GM13976 (cell line): ENCODE measurements at regions not wholly inside any gene's neighbourhood (a gene's known extent, or its start where the extent isn't known, plus 50 kb on each side); places are given as distances from the start of the nearest gene placed in this dataset.
"Not testable (repeated sequence)": the region's sequence is repeated elsewhere in the genome, so short reads cannot be mapped to it uniquely, and the experiment has no call there.

Source experiments
- DNase-seq: peaks from one replicate; pipeline ENCODE4 v3.0.0; 2012; ENCODE audit warnings: low spot score
- in situ Hi-C: fragments of 300-500 bp; cut with MboI; formaldehyde crosslinking; loops from one replicate; pipeline ENCODE4 v1.12.0; 2022; ENCODE audit warnings: low sequenced_read_pairs, mixed read lengths, inconsistent platforms; ENCODE audit not compliant: unreplicated experiment
- TF ChIP-seq, protein P1 (sequence below): IDR thresholded peaks from 2 replicates; pipeline ENCODE4 v1.5.1; 2012; ENCODE audit warnings: borderline replicate concordance, mild to moderate bottlenecking; ENCODE audit not compliant: insufficient read depth; ENCODE audit errors: extremely low read depth, missing control alignments, control extremely low read depth

DNA sequence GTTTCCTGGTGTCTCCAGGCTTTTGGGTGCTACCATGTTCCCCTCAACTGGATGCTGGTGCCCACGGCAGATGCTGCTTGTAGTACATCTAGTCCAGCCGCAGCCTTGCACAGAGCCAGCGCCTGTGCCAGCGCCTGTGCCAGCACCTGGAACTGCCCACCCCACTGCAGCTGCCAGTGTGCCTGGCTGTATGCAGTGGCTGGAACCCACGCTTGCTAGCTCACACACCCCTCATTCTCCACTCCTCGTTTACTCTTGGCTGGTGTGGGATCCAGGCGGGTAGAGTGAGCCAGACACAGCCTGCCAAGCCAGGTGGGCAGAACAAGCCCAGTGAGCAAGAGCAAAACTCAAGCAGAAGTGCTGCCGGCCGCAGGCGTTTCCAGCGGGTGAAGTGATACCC, 428.6 kb downstream of the SLITRK1 start:
- no peak for DNase-seq
- TF ChIP-seq, protein P1, sequence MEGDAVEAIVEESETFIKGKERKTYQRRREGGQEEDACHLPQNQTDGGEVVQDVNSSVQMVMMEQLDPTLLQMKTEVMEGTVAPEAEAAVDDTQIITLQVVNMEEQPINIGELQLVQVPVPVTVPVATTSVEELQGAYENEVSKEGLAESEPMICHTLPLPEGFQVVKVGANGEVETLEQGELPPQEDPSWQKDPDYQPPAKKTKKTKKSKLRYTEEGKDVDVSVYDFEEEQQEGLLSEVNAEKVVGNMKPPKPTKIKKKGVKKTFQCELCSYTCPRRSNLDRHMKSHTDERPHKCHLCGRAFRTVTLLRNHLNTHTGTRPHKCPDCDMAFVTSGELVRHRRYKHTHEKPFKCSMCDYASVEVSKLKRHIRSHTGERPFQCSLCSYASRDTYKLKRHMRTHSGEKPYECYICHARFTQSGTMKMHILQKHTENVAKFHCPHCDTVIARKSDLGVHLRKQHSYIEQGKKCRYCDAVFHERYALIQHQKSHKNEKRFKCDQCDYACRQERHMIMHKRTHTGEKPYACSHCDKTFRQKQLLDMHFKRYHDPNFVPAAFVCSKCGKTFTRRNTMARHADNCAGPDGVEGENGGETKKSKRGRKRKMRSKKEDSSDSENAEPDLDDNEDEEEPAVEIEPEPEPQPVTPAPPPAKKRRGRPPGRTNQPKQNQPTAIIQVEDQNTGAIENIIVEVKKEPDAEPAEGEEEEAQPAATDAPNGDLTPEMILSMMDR, result no peak
- in situ Hi-C loops, result no loop called here

DNA sequence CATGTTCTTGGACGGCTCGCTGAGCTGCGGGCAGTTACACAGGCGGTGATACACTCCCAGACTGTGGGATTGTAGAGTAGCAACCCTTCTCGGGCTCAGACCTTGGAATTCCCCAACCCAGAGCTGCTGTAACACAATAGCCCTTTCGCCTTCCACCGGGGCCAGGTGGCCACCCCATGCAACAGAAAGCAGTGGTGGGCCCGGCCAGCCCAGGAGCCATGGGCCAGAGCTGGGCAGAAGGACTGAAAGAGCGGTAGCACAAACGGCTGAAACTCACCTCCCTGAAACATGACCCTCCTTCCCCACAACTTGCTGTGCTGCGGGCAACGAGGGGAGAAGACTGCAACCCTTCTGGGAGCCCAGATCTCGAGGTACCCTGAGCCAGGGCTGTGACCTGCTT, 429.0 kb downstream of the SLITRK1 start:
- no peak for DNase-seq
- in situ Hi-C loops, result no loop called here
- TF ChIP-seq, protein P1, result no peak

DNA sequence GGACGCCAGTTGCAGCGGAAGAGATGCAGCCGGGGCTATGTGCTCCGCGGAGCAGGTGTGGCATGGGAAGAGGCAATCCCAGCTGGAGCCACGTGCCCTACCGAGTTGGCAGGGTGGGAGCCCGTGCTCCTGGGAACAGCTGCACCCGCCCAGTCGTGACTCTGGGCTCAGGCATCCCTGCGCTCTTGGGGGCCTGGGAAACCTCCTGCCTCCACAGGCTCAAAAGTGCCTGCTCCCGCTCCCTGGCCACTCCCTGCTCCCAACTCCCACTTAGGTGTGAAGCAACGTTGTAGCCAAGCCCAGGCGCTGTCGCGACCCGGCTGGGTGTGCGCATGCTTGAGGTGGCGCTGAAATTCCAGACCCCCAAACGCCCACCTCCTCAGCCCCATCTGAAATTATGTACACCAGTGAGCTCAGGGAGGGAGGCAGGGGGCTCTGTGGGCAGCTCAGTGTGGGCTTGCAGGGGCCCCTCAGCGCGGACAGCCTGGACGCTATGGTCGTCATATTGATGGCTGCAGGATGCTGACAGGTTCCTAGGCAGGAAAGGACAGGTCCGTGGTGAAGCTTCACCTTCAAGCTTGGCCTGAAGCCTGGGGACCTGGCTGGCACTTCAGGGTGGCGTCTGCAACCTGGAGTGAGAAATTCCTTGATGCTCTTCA, 429.9 kb downstream of the SLITRK1 start:
- in situ Hi-C loops, result no loop called here
- TF ChIP-seq, protein P1, result no peak
- no peak for DNase-seq

DNA sequence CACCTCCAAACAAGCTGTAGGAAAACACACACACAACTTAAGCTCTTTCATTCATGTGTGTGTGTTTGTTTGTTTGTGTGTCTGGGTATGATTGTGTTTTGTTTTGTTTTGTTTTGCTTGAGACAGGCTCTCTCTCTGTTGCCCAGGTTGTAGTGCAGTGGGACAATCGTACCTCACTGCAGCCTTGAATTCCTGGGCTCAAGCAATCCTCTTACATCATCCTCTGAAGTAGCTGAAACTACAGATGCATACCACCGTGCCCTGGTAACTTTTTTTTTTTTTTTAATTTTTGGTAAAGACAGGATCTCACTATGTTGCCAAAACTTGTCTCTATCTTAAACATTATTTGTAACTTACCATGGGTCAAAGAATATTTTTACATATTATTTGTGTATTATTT, 431.7 kb downstream of the SLITRK1 start:
- TF ChIP-seq, protein P1, result no peak
- in situ Hi-C loops, result no loop called here
- DNase-seq, result no peak

DNA sequence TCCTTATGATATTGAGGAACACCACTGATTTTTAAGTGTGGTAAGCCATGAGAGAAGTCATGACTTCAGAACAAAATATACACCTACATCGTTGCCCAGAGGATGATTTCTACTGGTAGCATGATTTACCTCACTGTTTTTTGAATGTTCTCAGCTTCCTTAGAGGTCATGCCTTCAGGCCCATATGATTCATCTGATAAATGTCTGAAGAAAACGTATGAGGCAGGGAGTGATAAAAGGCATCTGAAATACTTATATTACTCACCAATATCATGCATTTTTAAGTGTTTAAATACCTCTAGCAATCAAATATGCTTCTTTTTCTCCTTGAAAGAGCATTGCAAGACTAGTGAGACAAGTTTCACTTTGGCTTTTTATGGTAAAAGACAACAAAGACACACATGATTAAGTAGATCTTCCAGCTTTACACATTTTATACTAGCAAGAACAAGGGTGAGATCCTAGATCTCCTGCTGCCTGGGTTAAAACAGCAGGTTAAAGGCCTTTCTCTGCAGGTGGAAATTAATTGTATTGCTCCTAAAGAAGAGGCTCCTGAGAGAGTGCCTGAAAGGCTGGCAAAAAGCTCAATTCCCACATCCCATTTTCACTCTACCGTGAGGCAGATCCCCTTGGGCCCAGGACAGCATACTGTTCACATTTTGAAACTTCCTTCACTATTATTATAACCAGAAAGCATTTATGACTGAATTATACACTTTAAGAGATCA, 432.4 kb downstream of the SLITRK1 start:
- in situ Hi-C loops, result no loop called here
- TF ChIP-seq, protein P1, result no peak
- DNase-seq, result no peak

DNA sequence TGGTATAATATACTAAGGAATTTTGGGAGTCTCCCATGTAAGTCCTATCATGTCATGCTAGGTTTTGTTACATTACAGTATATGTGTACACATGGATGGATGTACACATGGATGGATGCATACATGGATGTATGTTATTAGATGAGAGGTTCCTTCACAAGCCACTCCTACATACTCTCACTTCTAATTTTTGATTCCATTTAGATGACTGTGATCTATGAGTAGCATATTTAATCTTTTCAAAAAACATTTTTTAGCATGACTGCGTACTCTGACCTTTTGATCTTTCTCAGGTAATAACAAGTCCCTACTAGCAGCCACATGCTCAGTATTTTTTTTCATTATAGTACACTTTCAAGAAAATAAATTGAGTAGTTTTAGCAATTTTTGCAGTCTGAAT, 441.8 kb downstream of the SLITRK1 start:
- no peak for DNase-seq

DNA sequence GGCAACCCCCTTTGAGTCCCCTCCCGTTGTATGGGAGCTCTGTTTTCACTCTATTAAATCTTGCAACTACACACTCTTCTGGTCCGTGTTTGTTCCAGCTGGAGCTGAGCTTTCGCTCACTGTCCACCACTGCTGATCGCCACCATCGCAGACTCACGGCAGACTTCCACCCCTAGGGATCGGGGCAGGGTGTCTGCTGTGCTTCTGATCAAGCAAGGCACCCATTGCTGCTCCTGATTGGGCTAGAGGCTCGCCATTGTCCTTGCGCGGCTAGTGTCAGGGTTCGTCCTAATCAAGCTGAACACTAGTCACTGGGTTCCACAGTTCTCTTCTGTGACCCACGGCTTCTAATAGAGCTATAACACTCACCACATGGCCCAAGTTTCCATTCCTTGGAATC, 442.8 kb downstream of the SLITRK1 start:
- DNase-seq, in situ Hi-C loops: not testable (repeated sequence)

More for the DNA sequence above, 441.8 kb downstream of the SLITRK1 start:
- in situ Hi-C loops, result no loop called here
- TF ChIP-seq, protein P1, result no peak
